GM21619 (cell line): ENCODE measurements at regions not wholly inside any gene's neighbourhood (a gene's known extent, or its start where the extent isn't known, plus 50 kb on each side); places are given as distances from the start of the nearest gene placed in this dataset.
"Not testable (repeated sequence)": the region's sequence is repeated elsewhere in the genome, so short reads cannot be mapped to it uniquely, and the experiment has no call there.

Source experiments
- ATAC-seq: cut with Tn5 transposase; IDR thresholded peaks from one replicate; pipeline ENCODE4 v1.9.1; 2021; ENCODE audit not compliant: unreplicated experiment

- ATAC-seq, result peak; percentile 97
These were observed 59.7 kb downstream of the RAP2B start for GRCh38 chr3:153221748-153222162.

GRCh38 chr3:153226877-153227276, 64.9 kb downstream of the RAP2B start:
- not testable (repeated sequence) for ATAC-seq

GRCh38 chr3:153230427-153230826, 68.4 kb downstream of the RAP2B start:
- not testable (repeated sequence) for ATAC-seq

GRCh38 chr3:153231245-153231644, 69.2 kb downstream of the RAP2B start:
- not testable (repeated sequence) for ATAC-seq

- ATAC-seq, result not testable (repeated sequence)
These were observed 70.2 kb downstream of the RAP2B start for GRCh38 chr3:153232050-153232752.

GRCh38 chr3:153232851-153233271, 70.8 kb downstream of the RAP2B start:
- ATAC-seq, result no peak

- ATAC-seq, result no peak
These were observed 72.0 kb downstream of the RAP2B start for GRCh38 chr3:153233986-153234385.

GRCh38 chr3:153242896-153243295, 80.9 kb downstream of the RAP2B start:
- no peak for ATAC-seq

- no peak for ATAC-seq
These were observed 82.9 kb downstream of the RAP2B start for GRCh38 chr3:153244961-153245360.

- no peak for ATAC-seq
These were observed 83.6 kb downstream of the RAP2B start for GRCh38 chr3:153245661-153246060.

GRCh38 chr3:153246331-153246730, 84.3 kb downstream of the RAP2B start:
- no peak for ATAC-seq

- no peak for ATAC-seq
These were observed 84.8 kb downstream of the RAP2B start for GRCh38 chr3:153246806-153247205.

- ATAC-seq, result no peak
These were observed 85.6 kb downstream of the RAP2B start for GRCh38 chr3:153247331-153248330.

GRCh38 chr3:153248835-153249234, 86.8 kb downstream of the RAP2B start:
- ATAC-seq, result not testable (repeated sequence)

GRCh38 chr3:153249906-153250305, 87.9 kb downstream of the RAP2B start:
- no peak for ATAC-seq

GRCh38 chr3:153250446-153250845, 88.4 kb downstream of the RAP2B start:
- ATAC-seq, result no peak

GRCh38 chr3:153252963-153253362, 90.9 kb downstream of the RAP2B start:
- ATAC-seq, result no peak

GRCh38 chr3:153254361-153254760, 92.3 kb downstream of the RAP2B start:
- no peak for ATAC-seq

- ATAC-seq, result no peak
These were observed 95.8 kb downstream of the RAP2B start for GRCh38 chr3:153257673-153258351.

GRCh38 chr3:153259956-153260355, 97.9 kb downstream of the RAP2B start:
- ATAC-seq, result no peak

GRCh38 chr3:153260681-153261080, 98.7 kb downstream of the RAP2B start:
- ATAC-seq, result no peak
